ENCODE measurements at regions not wholly inside any gene's neighbourhood (a gene's known extent, or its start where the extent isn't known, plus 50 kb on each side); places are given as distances from the start of the nearest gene placed in this dataset.

GRCh38 chr2:12934146-12934756 lies 217.5 kb downstream of the TRIB2 start:
- DNase-seq = no peak

GRCh38 chr2:12935222-12935621 lies 218.5 kb downstream of the TRIB2 start:
- no peak for DNase-seq

- DNase-seq = no peak
These were observed 219.1 kb downstream of the TRIB2 start for GRCh38 chr2:12935796-12936195.

GRCh38 chr2:12941203-12941602 lies 224.5 kb downstream of the TRIB2 start:
- DNase-seq = no peak

GRCh38 chr2:12948231-12948960 lies 231.7 kb downstream of the TRIB2 start:
- no peak for DNase-seq

- DNase-seq = peak; percentile 15
These were observed 232.2 kb downstream of the TRIB2 start for GRCh38 chr2:12948961-12949353.

- DNase-seq = no peak
These were observed 232.7 kb downstream of the TRIB2 start for GRCh38 chr2:12949406-12949805.

- no peak for DNase-seq
These were observed 233.4 kb downstream of the TRIB2 start for GRCh38 chr2:12950174-12950573.

- no peak for DNase-seq
These were observed 234.4 kb downstream of the TRIB2 start for GRCh38 chr2:12950957-12951656.

GRCh38 chr2:12951657-12951973 lies 234.9 kb downstream of the TRIB2 start:
- no peak for DNase-seq

GRCh38 chr2:12953596-12953995 lies 236.9 kb downstream of the TRIB2 start:
- no peak for DNase-seq

GRCh38 chr2:12955864-12956263 lies 239.1 kb downstream of the TRIB2 start:
- DNase-seq = no peak

GRCh38 chr2:12957251-12957650 lies 240.5 kb downstream of the TRIB2 start:
- DNase-seq = no peak

- DNase-seq = no peak
These were observed 243.2 kb downstream of the TRIB2 start for GRCh38 chr2:12959935-12960334.

- no peak for DNase-seq
These were observed 243.9 kb downstream of the TRIB2 start for GRCh38 chr2:12960671-12961070.

- no peak for DNase-seq
These were observed 248.3 kb downstream of the TRIB2 start for GRCh38 chr2:12964904-12965539.

GRCh38 chr2:12965540-12966269 lies 249.0 kb downstream of the TRIB2 start:
- DNase-seq = no peak

- DNase-seq = no peak
These were observed 251.1 kb downstream of the TRIB2 start for GRCh38 chr2:12967804-12968203.

GRCh38 chr2:12968399-12968798 lies 251.7 kb downstream of the TRIB2 start:
- DNase-seq = no peak

- DNase-seq = no peak
These were observed 254.1 kb downstream of the TRIB2 start for GRCh38 chr2:12970861-12971260.

- DNase-seq = no peak
These were observed 255.0 kb downstream of the TRIB2 start for GRCh38 chr2:12971581-12972365.

Data from stimulated activated CD4-positive, alpha-beta T cell treated with anti-CD3 and anti-CD28 coated beads, Interleukin-4, amount 100 ng/mL, for 24 hours (primary cell).